Sigmoid colon (tissue), 4 donors: ENCODE measurements at regions not wholly inside any gene's neighbourhood (a gene's known extent, or its start where the extent isn't known, plus 50 kb on each side); places are given as distances from the start of the nearest gene placed in this dataset.

Experiments used
- CTCF ChIP-seq, 4 experiments: fragments of 450-650 bp in 3 of 4; fragments of 200-600 bp in 1 of 4; IDR thresholded peaks; one replicate each; pipeline ENCODE4 v1.5.1; 2016 to 2019; ENCODE audit warnings: antibody characterized with exemption in 4 of 4, mild to moderate bottlenecking in 3 of 4, moderate library complexity in 2 of 4
- POLR2A ChIP-seq, 2 donors: fragments of 450-650 bp; IDR thresholded peaks; one replicate each; pipeline ENCODE4 v1.6.1; 2016; ENCODE audit warnings: antibody characterized with exemption in 2 of 2, mild to moderate bottlenecking in 2 of 2, moderate library complexity in 2 of 2
- POLR2AphosphoS5 ChIP-seq, 4 donors: sonication (generic); formaldehyde crosslinking; IDR thresholded peaks; one replicate each; pipeline ENCODE4 v1.6.1; 2017; ENCODE audit warnings: antibody characterized with exemption in 4 of 4

GRCh38 chr15:25508369-25509002 lies 69.7 kb upstream of the UBE3A start:
- no peak for TF ChIP-seq POLR2AphosphoS5 (IDR thresholded peaks at IDR 0.05)
- TF ChIP-seq POLR2A (IDR thresholded peaks at IDR 0.05), result no peak
- peak; percentile 40 to 79 (median 58) for TF ChIP-seq CTCF (IDR thresholded peaks at IDR 0.05)
